Heart left ventricle (tissue), 13 donors: ENCODE measurements at regions not wholly inside any gene's neighbourhood (a gene's known extent, or its start where the extent isn't known, plus 50 kb on each side); places are given as distances from the start of the nearest gene placed in this dataset.

Experiments used
- CTCF ChIP-seq, 12 donors: fragments of 200-600 bp; sonication (generic) in 4 of 12; IDR thresholded peaks; one replicate each; pipeline versions ENCODE4 v1.5.0 to v1.8.0; 2018 to 2022; ENCODE audit warnings: antibody characterized with exemption in 12 of 12, mild to moderate bottlenecking in 5 of 12
- POLR2A ChIP-seq, 2 donors: fragments of 450-650 bp; IDR thresholded peaks; one replicate each; pipeline ENCODE4 v1.6.1; 2017; ENCODE audit warnings: antibody characterized with exemption in 2 of 2, mild to moderate bottlenecking in 2 of 2, moderate library complexity in 2 of 2
- donor health status: ischemic (EF 13 %, LVEDD 7.1; RV severe dilation, severe dysfunction).
- donor health status: DM: no; HTN: yes; CAD: no.
- donor health status: DM: no; HTN: no; CAD: no.
- donor health status: ischemic (EF 25% LVEDD 6.9; RV normal size, moderate dysfunction).
- donor health status: ischemic (EF 25% LVEDD 5.7; RV mildly dilated, moderate dysfunction).
- donor health status: ischemic (EF 35%, LVEDD 5.7; RV mildly dilated, moderate dysfunction).
- donor health status: nonischemic (EF 11% LVEDD 7.7; RV severe dilation, severe dysfunction).
- donor health status: DM: yes; HTN: yes; CAD: no.
- donor health status: PGD.
- donor health status: ischemic (EF 29% LVEDD 5.4; RV normal size, mild dysfunction).
- donor health status: nonischemic (EF 23%, LVEDD 6.1; RV moderate dilation, normal function).

- TF ChIP-seq POLR2A (IDR thresholded peaks at IDR 0.05) = no peak
- TF ChIP-seq CTCF (IDR thresholded peaks at IDR 0.05) = no peak
Observed at GRCh38 chr19:30731591-30731990, 359.4 kb downstream of the ZNF536 start.
